Stimulated activated CD8-positive, alpha-beta memory T cell treated with anti-CD3 and anti-CD28 coated beads, Interleukin-12 subunit alpha, Interleukin-12 subunit beta, amount 100 ng/mL, for 4 hours (primary cell): ENCODE measurements at regions not wholly inside any gene's neighbourhood (a gene's known extent, or its start where the extent isn't known, plus 50 kb on each side); places are given as distances from the start of the nearest gene placed in this dataset.
"Not testable (repeated sequence)": the region's sequence is repeated elsewhere in the genome, so short reads cannot be mapped to it uniquely, and the experiment has no call there.

Experiments
- DNase-seq: peaks from one replicate; pipeline ENCODE4 v3.0.0-alpha.2; 2020; ENCODE audit warnings: low read depth

- no peak for DNase-seq
Observed at GRCh38 chr13:80939581-80939980, 598.7 kb upstream of the SPRY2 start.

GRCh38 chr13:80931766-80932165, 590.8 kb upstream of the SPRY2 start:
- DNase-seq: no peak

- no peak for DNase-seq
Observed at GRCh38 chr13:80931118-80931517, 590.2 kb upstream of the SPRY2 start.

- DNase-seq: no peak
Observed at GRCh38 chr13:80928241-80928640, 587.3 kb upstream of the SPRY2 start.

DNA sequence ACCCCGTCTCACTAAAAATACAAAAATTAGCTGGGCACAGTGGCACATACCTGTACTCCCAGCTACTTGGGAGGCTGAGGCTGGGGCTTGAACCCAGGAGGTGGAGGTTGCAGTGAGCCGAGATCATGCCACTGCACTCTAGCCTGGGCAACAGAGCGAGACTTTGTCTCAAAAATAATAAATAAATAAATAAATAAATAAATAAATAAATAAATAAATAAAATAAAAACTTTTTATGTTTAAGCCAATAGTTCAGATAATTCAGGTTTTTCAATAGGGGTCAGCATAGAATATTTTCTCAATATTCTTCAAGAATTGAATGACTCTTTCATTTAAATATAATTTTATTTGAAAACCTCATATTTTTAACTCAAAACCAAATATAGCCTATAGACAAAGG, 585.1 kb upstream of the SPRY2 start:
- not testable (repeated sequence) for DNase-seq

DNA sequence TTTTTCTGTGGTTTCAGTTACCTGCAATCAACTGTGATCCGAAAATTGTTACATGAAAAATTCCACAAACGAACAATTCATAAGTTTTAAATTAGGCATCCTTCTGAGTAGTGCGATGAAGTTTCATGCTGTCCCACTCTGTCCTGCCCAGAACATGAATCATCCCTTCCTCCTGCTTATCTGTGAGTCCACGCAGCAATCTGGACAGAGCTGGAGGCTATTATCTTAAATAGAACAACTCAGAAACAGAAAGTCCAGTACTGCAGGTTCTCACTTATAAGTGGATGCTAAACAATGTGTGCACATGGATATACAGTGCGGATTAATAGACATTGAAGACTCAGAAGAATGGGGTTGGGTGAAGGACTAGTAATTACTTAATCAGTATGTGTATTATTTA, 583.7 kb upstream of the SPRY2 start:
- no peak for DNase-seq

DNA sequence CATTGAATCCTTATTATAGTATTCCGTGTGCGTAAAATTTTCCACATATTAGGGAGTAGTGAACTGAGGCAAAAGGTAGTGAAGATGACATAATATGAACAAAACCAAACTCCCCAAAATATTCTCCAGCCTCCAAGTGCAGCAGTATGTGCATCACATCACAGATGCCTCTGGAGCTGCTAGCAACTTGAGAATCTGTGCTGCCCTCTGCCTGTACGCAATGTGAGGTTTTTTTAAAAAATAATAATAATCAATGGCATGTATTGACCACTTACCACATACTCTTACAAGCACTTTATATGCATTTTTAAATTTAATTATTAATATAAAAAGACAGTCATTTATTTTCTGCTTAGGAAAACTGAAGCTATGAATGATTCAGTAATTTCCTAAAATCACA, 583.0 kb upstream of the SPRY2 start:
- DNase-seq: no peak

GRCh38 chr13:80921971-80922370, 581.0 kb upstream of the SPRY2 start:
- no peak for DNase-seq

DNA sequence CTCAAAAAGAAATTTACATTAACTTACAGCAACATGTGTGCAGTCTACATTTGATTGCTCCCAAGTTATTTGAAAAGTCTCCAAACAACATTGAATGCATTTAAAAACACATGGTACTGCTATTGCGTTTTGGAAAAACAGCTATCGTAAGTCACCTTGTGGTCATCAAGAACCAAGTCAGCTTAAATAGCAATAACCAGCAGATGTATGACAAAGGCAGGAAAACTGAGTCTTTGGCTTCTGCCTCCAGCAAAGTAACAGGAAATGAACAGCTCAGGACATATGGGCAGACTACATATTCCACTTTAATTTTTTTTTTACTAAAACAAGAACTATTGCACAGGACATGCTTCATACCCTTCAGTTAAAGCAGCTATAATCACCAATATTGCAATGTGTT, 580.6 kb upstream of the SPRY2 start:
- DNase-seq: no peak

GRCh38 chr13:80906860-80907259, 565.9 kb upstream of the SPRY2 start:
- no peak for DNase-seq

DNA sequence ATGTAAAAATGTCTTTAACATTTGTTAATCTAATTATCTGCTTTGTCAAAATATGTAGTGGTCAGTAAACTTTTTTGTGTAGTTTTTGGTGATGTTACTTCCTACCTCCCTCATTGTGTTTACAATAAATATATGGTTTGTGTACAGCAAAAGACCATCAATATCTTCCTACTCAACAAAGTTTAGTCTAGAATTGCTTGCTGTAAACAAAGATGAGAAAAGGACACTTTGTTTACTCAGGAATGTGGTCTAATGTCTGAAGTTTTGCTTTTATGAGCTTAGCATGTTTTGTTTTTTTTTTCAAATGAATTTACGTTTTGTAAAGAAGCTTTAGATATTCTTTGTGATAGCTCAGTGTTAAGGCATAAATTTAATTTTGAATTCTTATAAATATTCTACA, 563.5 kb upstream of the SPRY2 start:
- DNase-seq: no peak

GRCh38 chr13:80903911-80904310, 563.0 kb upstream of the SPRY2 start:
- no peak for DNase-seq

DNA sequence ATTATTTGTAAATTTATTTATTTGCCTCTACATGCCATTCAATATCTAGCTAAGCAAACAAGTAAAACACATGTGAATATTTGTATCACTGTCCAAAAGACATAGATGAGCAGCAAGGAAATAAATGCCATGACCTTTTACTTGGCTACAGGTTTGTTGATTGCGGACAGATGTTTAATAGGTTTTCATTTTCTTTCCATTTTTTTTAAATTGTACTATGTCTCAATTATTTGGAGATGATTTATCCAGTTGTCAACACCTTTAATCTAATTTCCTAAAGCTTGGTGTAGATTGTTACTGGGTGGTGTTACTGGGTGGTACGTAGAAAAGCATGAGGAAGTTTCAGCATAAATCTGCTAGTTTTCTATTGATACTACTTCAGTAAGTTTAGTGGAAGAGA, 560.6 kb upstream of the SPRY2 start:
- DNase-seq: no peak

DNA sequence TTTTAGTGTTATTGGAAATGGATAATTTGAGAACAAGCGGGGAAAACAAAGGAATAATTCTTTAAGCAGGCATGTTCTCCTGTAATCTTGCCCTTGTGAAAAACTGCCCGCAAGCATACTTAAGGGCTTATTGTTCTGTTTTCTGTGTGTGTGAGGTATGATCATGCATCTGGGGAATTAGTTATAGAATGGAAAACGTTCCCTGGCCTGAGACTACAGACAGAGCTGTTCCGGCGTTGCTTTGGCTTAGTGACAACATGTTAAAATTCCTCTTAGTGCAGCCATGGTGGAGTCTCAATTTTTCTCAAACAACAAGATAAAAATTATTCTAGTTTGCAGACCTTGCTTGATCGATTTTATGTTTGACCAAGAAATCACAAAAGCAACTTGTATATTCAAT, 560.2 kb upstream of the SPRY2 start:
- no peak for DNase-seq

GRCh38 chr13:80900561-80900960, 559.6 kb upstream of the SPRY2 start:
- DNase-seq: no peak

DNA sequence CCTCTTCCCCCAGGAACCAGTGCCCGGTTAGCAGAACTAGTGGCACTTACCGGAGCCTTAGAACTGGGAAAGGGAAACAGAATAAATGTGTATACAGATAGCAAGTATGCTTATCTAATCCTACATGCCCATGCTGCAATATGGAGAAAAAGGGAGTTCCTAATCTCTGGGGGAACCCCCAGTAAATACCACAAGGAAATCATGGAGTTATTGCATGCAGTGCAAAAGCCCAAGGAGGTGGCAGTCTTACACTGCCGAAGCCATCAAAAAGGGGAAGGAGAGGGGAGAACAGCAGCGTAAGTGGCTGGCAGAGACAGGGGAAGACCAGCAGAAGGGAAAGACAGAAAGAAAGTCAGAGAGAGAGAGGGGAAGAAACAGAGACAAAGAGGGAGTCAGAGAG, 556.7 kb upstream of the SPRY2 start:
- DNase-seq: not testable (repeated sequence)

DNA sequence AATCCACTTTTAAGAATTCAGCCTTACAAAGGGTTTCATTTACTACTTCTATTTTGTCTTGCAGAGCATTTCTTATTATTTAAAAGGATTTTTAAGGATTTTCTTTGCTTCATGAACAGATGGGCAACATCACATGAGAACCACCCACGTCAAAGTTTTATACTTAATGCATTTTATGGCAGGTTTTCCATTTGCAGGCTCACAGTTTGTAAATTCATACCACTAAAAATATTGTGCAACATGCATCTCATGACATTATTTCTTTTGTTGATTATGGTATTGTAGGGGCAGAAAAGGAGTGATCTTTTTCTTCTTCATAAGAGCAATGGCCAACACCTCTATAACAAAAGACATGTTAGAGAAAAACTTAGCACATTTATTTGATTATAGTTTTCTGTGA, 554.0 kb upstream of the SPRY2 start:
- no peak for DNase-seq

GRCh38 chr13:80889829-80890228, 548.9 kb upstream of the SPRY2 start:
- no peak for DNase-seq

GRCh38 chr13:80888390-80888789, 547.5 kb upstream of the SPRY2 start:
- no peak for DNase-seq

- no peak for DNase-seq
Observed at GRCh38 chr13:80884056-80884785, 543.3 kb upstream of the SPRY2 start.

- DNase-seq: no peak
Observed at GRCh38 chr13:80883545-80883944, 542.6 kb upstream of the SPRY2 start.

- DNase-seq: no peak
Observed at GRCh38 chr13:80881942-80882445, 541.1 kb upstream of the SPRY2 start.

DNA sequence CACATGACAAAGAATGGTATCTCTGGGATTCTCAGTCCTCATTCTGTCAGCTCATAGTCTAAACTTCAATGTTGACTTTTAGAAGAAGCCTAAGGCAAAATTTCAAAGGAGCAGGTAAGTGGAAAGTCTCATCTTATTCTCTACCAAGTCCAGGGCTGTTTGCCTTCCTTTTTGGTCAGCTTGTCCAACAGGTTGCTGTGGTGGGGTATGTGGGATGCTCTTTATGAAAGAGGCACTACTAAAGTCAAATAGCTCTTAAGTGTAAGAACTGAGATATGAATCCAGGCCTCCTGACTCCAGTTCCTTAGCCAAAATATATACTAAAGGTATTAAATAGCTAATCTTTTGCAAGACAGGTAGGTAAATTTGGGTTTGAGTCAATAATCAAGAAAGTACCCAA, 540.6 kb upstream of the SPRY2 start:
- no peak for DNase-seq

DNA sequence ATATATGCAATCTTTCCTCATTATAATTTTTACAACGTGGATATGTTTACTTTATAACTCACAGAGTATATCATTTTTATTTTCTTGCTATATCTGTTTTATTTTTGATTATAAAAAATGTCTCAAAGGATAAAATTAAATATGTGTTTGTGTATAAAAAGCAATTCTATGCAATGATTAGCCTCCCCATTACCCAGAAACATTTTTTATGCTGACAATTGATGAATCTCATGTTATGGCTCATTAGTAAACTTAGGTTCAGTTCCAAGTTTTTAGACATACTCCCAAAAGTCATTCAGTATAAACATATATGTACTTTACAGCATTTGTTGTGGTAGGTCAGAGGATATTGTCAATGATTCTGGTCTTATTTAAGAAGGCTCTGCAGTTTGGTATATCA, 540.1 kb upstream of the SPRY2 start:
- DNase-seq: no peak

- DNase-seq: no peak
Observed at GRCh38 chr13:80877944-80878241, 537.0 kb upstream of the SPRY2 start.
